ENCODE measurements at regions not wholly inside any gene's neighbourhood (a gene's known extent, or its start where the extent isn't known, plus 50 kb on each side); places are given as distances from the start of the nearest gene placed in this dataset.

- TF ChIP-seq, protein P1, sequence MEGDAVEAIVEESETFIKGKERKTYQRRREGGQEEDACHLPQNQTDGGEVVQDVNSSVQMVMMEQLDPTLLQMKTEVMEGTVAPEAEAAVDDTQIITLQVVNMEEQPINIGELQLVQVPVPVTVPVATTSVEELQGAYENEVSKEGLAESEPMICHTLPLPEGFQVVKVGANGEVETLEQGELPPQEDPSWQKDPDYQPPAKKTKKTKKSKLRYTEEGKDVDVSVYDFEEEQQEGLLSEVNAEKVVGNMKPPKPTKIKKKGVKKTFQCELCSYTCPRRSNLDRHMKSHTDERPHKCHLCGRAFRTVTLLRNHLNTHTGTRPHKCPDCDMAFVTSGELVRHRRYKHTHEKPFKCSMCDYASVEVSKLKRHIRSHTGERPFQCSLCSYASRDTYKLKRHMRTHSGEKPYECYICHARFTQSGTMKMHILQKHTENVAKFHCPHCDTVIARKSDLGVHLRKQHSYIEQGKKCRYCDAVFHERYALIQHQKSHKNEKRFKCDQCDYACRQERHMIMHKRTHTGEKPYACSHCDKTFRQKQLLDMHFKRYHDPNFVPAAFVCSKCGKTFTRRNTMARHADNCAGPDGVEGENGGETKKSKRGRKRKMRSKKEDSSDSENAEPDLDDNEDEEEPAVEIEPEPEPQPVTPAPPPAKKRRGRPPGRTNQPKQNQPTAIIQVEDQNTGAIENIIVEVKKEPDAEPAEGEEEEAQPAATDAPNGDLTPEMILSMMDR (IDR thresholded peaks at IDR 0.05): no peak
- H3K27ac ChIP-seq: no peak overlapping the region
- intact Hi-C loops (cut with DNase I): no loop called here
- H3K36me3 ChIP-seq: no peaks in the 10 kb centered on the region
- no peaks in the 10 kb centered on the region for H3K27me3 ChIP-seq (ENCODE audit: low read depth)
- H3K4me1 ChIP-seq: no peaks in the 10 kb centered on the region
- H3K4me3 ChIP-seq: no peak overlapping the region
- ATAC-seq: no peak
- no peaks in the 10 kb centered on the region for H3K9me3 ChIP-seq
- no peak for DNase-seq
Observed at GRCh38 chr6:87858440-87858839, 156.4 kb upstream of the AKIRIN2 start.

- intact Hi-C loops (cut with DNase I): no loop called here
Observed at GRCh38 chr6:87851674-87852299, 149.8 kb upstream of the AKIRIN2 start.

GRCh38 chr6:87848616-87849015, 146.6 kb upstream of the AKIRIN2 start:
- Histone ChIP-seq H3K4me3 (no peak overlapping the region), H3K9me3 (no peaks in the 10 kb centered on the region), H3K27ac (no peak overlapping the region), H3K27me3 (ENCODE audit: low read depth) (no peaks in the 10 kb centered on the region), H3K4me1 (peaks cover 6% of the 10 kb centered on the region), H3K36me3 (no peaks in the 10 kb centered on the region)
- intact Hi-C loops (cut with DNase I): no loop called here
- TF ChIP-seq, protein P1 (IDR thresholded peaks at IDR 0.05): no peak
- DNase-seq (no peak), ATAC-seq (no peak)

More at GRCh38 chr6:87851674-87852299, 149.8 kb upstream of the AKIRIN2 start:
- TF ChIP-seq, protein P1 (IDR thresholded peaks at IDR 0.05): no peak
- Histone ChIP-seq H3K27ac (no peak overlapping the region), H3K9me3 (no peaks in the 10 kb centered on the region), H3K27me3 (ENCODE audit: low read depth) (no peaks in the 10 kb centered on the region), H3K4me3 (no peak overlapping the region), H3K36me3 (no peaks in the 10 kb centered on the region), H3K4me1 (peaks cover 6% of the 10 kb centered on the region)
- ATAC-seq (peak; percentile 21 to 50), DNase-seq (no peak)

GRCh38 chr6:87847830-87848210, 145.8 kb upstream of the AKIRIN2 start:
- H3K27ac ChIP-seq: no peak overlapping the region
- no peaks in the 10 kb centered on the region for H3K27me3 ChIP-seq (ENCODE audit: low read depth)
- H3K36me3 ChIP-seq: no peaks in the 10 kb centered on the region
- intact Hi-C loops (cut with DNase I): no loop called here
- no peaks in the 10 kb centered on the region for H3K9me3 ChIP-seq
- ATAC-seq: no peak
- peaks cover 6% of the 10 kb centered on the region for H3K4me1 ChIP-seq
- TF ChIP-seq, protein P1 (IDR thresholded peaks at IDR 0.05): no peak
- no peak overlapping the region for H3K4me3 ChIP-seq
- no peak for DNase-seq

DNA sequence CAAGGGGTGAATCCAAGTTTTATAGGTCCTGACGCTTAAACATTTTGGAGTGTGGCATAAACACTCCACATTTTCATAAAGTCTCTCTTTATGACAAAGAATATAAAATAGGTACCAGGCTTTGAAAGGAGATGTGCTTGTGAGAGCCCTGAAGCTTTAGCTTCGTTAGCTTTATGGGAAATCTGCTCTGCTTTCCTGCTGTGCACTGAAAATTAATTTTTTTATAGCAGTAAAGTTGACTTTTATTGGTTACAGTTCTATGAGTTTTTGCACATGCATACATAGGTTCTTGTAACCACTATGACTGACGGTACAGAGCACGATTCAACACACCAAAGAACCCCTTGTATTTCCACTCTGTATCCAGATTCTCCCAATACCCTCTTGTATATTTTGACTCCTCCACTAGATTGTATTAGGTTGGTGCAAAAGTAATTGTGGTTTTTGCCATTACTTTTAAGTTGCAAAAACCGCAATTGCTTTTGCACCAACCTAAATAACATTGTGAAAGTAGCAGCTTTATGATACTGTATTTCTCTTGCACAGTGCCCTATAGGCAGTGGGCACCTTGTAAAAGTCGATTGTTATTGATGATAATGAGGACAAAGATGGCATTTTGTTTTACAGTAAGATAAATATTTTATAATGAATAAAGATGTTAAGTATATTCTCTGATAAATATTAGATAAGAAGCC, 145.2 kb upstream of the AKIRIN2 start:
- H3K4me1 ChIP-seq: peaks cover 6% of the 10 kb centered on the region

More for the DNA sequence above, 145.2 kb upstream of the AKIRIN2 start:
- H3K36me3 ChIP-seq: no peaks in the 10 kb centered on the region
- DNase-seq (no peak), ATAC-seq (no peak)
- TF ChIP-seq, protein P1 (IDR thresholded peaks at IDR 0.05): no peak
- no peak overlapping the region for H3K4me3 ChIP-seq
- intact Hi-C loops (cut with DNase I): no loop called here
- H3K27me3 ChIP-seq (ENCODE audit: low read depth): no peaks in the 10 kb centered on the region
- no peak overlapping the region for H3K27ac ChIP-seq
- H3K9me3 ChIP-seq: no peaks in the 10 kb centered on the region

All from lower lobe of right lung (tissue), 2 donors.